CD4-positive, alpha-beta T cell (primary cell): ENCODE measurements at regions not wholly inside any gene's neighbourhood (a gene's known extent, or its start where the extent isn't known, plus 50 kb on each side); places are given as distances from the start of the nearest gene placed in this dataset.
A peak's percentile ranks its signal among the peaks of the same experiment; 100 is the strongest.

Source experiments
- ATAC-seq: fragments of 200-7000 bp; cut with Tn5 transposase; one replicate; pipeline ENCODE4 v1.10.0; 2022; ENCODE audit warnings: mild to moderate bottlenecking; ENCODE audit not compliant: poor library complexity
- CTCF ChIA-PET: fragments of 350-600 bp; sonication (Branson Sonifier 250); formaldehyde crosslinking; loops from one replicate; lab custom pipeline; 2021; ENCODE audit warnings: antibody characterized with exemption, inconsistent platforms; lab: Charles Lee
- POLR2A ChIA-PET: fragments of 350-600 bp; sonication (Branson Sonifier 250); formaldehyde crosslinking; loops from one replicate; lab custom pipeline; 2021; ENCODE audit warnings: antibody characterized with exemption, inconsistent platforms; lab: Charles Lee
- DNase-seq, 14 experiments: peaks; one replicate each; pipeline ENCODE4 v3.0.0-alpha.2; 2013 to 2020; ENCODE audit warnings: mixed read lengths in 2 of 14
- H3K27ac ChIP-seq, 2 donors: one replicate each; pipeline versions ENCODE4 v1.5.1 to v1.7.0; 2013; ENCODE audit warnings: low read length in 2 of 2, low read depth in 1 of 2, mild to moderate bottlenecking in 1 of 2
- H3K27me3 ChIP-seq, 2 experiments: 1 replicate in 1 of 2; 2 replicates in 1 of 2; pipeline versions ENCODE4 v1.6.1 to v1.7.0; 2013; ENCODE audit warnings: low read length in 2 of 2, control low read depth in 1 of 2, mild to moderate bottlenecking in 1 of 2, moderate library complexity in 1 of 2; ENCODE audit not compliant: insufficient read depth in 2 of 2, control insufficient read depth in 1 of 2
- H3K36me3 ChIP-seq: one replicate; pipeline ENCODE4 v1.6.1; 2013; ENCODE audit warnings: low read length, control low read depth; ENCODE audit not compliant: insufficient read depth
- H3K4me1 ChIP-seq: one replicate; pipeline ENCODE4 v1.6.1; 2013; ENCODE audit warnings: low read length, control low read depth; ENCODE audit not compliant: insufficient read depth
- H3K4me3 ChIP-seq: one replicate; pipeline ENCODE4 v1.5.1; 2013; ENCODE audit warnings: mild to moderate bottlenecking, low read length, moderate library complexity
- H3K9me3 ChIP-seq, 2 experiments: 1 replicate in 1 of 2; 2 replicates in 1 of 2; pipeline versions ENCODE4 v1.6.1 to v1.7.0; 2013; ENCODE audit warnings: low read length in 2 of 2, mild to moderate bottlenecking in 2 of 2, control low read depth in 1 of 2, moderate library complexity in 1 of 2; ENCODE audit not compliant: control insufficient read depth in 1 of 2, insufficient read depth in 1 of 2
- H3K27ac Mint-ChIP-seq: one replicate; pipeline ENCODE4 v1.8.0; 2020; ENCODE audit warnings: mixed read lengths
- H3K27me3 Mint-ChIP-seq: one replicate; pipeline ENCODE4 v1.8.0; 2021; ENCODE audit warnings: mixed read lengths
- H3K36me3 Mint-ChIP-seq: one replicate; pipeline ENCODE4 v1.8.0; 2021; ENCODE audit warnings: low read depth, mixed read lengths
- H3K4me1 Mint-ChIP-seq: one replicate; pipeline ENCODE4 v1.8.0; 2021; ENCODE audit warnings: low read depth, mixed read lengths
- H3K4me3 Mint-ChIP-seq: one replicate; pipeline ENCODE4 v1.8.0; 2020; ENCODE audit warnings: mild to moderate bottlenecking, mixed read lengths
- H3K9me3 Mint-ChIP-seq: one replicate; pipeline ENCODE4 v1.8.0; 2020; ENCODE audit warnings: mixed read lengths
- CTCF ChIP-seq: fragments of 200-600 bp; IDR thresholded peaks from one replicate; pipeline ENCODE4 v1.8.0; 2022; ENCODE audit warnings: antibody characterized with exemption, mild to moderate bottlenecking
- intact Hi-C, 2 experiments: fragments of 100-400 bp; cut with DNase I in 1 of 2; cut with micrococcal nuclease in 1 of 2; formaldehyde crosslinking; loops; one replicate each; pipeline versions ENCODE4 v1.15.1 to v1.9.0; 2023 to 2025; cut with DNase I, micrococcal nuclease

GRCh38 chr14:39582028-39582654 is 149.9 kb upstream of the FBXO33 start:
- no peak overlapping the region for H3K4me3 ChIP-seq
- no peaks in the 10 kb centered on the region for H3K36me3 ChIP-seq
- Mint-ChIP-seq H3K9me3 (no peaks in the 10 kb centered on the region), H3K27ac (no peak overlapping the region), H3K36me3 (peaks cover 3% of the 10 kb centered on the region), H3K4me3 (no peak overlapping the region), H3K27me3 (no peaks in the 10 kb centered on the region), H3K4me1 (no peaks in the 10 kb centered on the region)
- ChIA-PET POLR2A (no interaction called here), CTCF (no interaction called here)
- H3K27ac ChIP-seq = no peak overlapping the region
- no peaks in the 10 kb centered on the region for H3K27me3 ChIP-seq
- DNase-seq = peak in 2 of 14 experiments; percentile 3 to 43
- no peak for TF ChIP-seq CTCF
- no peak for ATAC-seq
- intact Hi-C loops = no loop called here
- no peaks in the 10 kb centered on the region for H3K4me1 ChIP-seq
- H3K9me3 ChIP-seq = no peaks in the 10 kb centered on the region

GRCh38 chr14:39581474-39581873 is 149.2 kb upstream of the FBXO33 start:
- ATAC-seq (no peak), DNase-seq (peak in 3 of 14 experiments; percentile 22 to 28 (median 24))
- intact Hi-C loops = no loop called here
- Histone ChIP-seq H3K4me3 (no peak overlapping the region), H3K9me3 (peaks cover 0 to 2% of the 10 kb centered on the region in 2 experiments), H3K4me1 (no peaks in the 10 kb centered on the region), H3K36me3 (no peaks in the 10 kb centered on the region), H3K27me3 (no peaks in the 10 kb centered on the region), H3K27ac (no peak overlapping the region)
- H3K9me3 Mint-ChIP-seq = peaks cover 3% of the 10 kb centered on the region
- peaks cover 3% of the 10 kb centered on the region for H3K36me3 Mint-ChIP-seq
- ChIA-PET CTCF (no interaction called here), POLR2A (no interaction called here)
- TF ChIP-seq CTCF = peak; percentile 23
- no peak overlapping the region for H3K27ac Mint-ChIP-seq
- H3K4me3 Mint-ChIP-seq = no peak overlapping the region
- H3K27me3 Mint-ChIP-seq = no peaks in the 10 kb centered on the region
- no peaks in the 10 kb centered on the region for H3K4me1 Mint-ChIP-seq

GRCh38 chr14:39580696-39581095 is 148.5 kb upstream of the FBXO33 start:
- Histone ChIP-seq H3K27ac (no peak overlapping the region), H3K4me3 (no peak overlapping the region), H3K36me3 (no peaks in the 10 kb centered on the region), H3K27me3 (no peaks in the 10 kb centered on the region), H3K9me3 (peaks cover 0 to 8% of the 10 kb centered on the region in 2 experiments), H3K4me1 (no peaks in the 10 kb centered on the region)
- H3K4me1 Mint-ChIP-seq = no peaks in the 10 kb centered on the region
- H3K36me3 Mint-ChIP-seq = peaks cover 3% of the 10 kb centered on the region
- no peaks in the 10 kb centered on the region for H3K27me3 Mint-ChIP-seq
- H3K4me3 Mint-ChIP-seq = no peak overlapping the region
- ChIA-PET CTCF (no interaction called here), POLR2A (no interaction called here)
- no peak for DNase-seq
- TF ChIP-seq CTCF = no peak
- no peak overlapping the region for H3K27ac Mint-ChIP-seq
- ATAC-seq = no peak
- peaks cover 3% of the 10 kb centered on the region for H3K9me3 Mint-ChIP-seq
- intact Hi-C loops = no loop called here
